Fibroblast of pulmonary artery (primary cell): ENCODE measurements at regions not wholly inside any gene's neighbourhood (a gene's known extent, or its start where the extent isn't known, plus 50 kb on each side); places are given as distances from the start of the nearest gene placed in this dataset.

Experiments
- DNase-seq: peaks from one replicate; pipeline ENCODE4 v3.0.0-alpha.2; 2010; ENCODE audit warnings: low read depth
- H3K4me3 ChIP-seq: replicated peaks from 2 replicates; pipeline ENCODE4 v1.5.1; 2011; ENCODE audit warnings: low read depth, mild to moderate bottlenecking, control low read depth, low read length, moderate library complexity
- CTCF ChIP-seq: IDR thresholded peaks from 2 replicates; pipeline ENCODE4 v1.5.1; 2011; ENCODE audit warnings: mild to moderate bottlenecking, control low read depth, low read length, inconsistent platforms; ENCODE audit errors: missing control alignments

DNA sequence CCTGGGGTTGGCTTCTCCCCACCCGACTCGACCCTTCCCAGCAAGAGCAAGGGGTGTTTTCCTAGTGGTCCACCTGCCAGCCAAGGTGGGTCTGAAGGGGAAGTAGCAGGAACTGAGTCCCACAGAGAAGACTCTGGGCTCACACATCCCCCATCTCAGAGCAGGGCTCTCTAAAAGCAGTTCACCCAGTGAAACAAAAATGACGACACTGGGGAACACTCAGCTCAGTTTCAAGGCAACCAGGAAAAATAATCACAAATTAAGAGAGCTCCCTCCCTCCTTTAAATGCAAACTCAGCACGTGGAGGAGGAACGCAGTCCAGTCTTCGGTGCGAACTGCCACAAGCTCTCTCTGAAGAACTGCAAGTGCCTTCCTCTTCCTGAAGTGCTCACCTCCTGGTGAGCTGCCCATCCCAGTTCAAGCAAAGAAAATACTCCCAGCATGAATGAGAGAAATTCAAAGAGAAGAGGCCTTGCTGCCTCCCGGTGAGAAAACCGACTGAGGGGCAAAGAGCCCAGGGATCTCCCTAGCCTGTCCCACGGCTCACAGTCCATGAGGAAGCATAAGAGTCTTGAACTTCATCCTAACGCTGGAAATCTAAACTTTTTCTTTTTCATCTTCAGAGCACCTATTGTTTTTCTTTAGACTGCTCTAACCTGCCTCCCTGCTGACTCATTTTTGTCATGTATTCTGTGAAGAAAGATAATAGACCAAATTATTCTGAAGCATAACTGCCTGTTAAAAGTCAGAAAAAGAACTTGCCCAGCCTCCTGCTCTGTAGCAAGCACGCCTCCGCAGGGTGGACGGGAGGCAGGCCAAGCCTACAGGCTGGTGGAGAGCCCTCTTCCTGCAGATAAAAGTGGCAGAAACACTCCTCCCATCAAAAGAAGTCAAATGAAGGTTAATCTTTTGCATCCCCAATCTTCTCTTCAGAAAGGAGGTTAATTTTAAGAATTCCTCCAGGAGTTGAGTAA lies 281.4 kb downstream of the HHIPL2 start:
- DNase-seq: no peak
- no peak for TF ChIP-seq CTCF

GRCh38 chr1:222263791-222264190 lies 284.1 kb downstream of the HHIPL2 start:
- TF ChIP-seq CTCF: no peak
- no peak overlapping the region for H3K4me3 ChIP-seq
- DNase-seq: no peak

More for the DNA sequence above, 281.4 kb downstream of the HHIPL2 start:
- no peak overlapping the region for H3K4me3 ChIP-seq

- TF ChIP-seq CTCF: no peak
- DNase-seq: no peak
- no peak overlapping the region for H3K4me3 ChIP-seq
These were observed 290.9 kb downstream of the HHIPL2 start for GRCh38 chr1:222257027-222257426.

DNA sequence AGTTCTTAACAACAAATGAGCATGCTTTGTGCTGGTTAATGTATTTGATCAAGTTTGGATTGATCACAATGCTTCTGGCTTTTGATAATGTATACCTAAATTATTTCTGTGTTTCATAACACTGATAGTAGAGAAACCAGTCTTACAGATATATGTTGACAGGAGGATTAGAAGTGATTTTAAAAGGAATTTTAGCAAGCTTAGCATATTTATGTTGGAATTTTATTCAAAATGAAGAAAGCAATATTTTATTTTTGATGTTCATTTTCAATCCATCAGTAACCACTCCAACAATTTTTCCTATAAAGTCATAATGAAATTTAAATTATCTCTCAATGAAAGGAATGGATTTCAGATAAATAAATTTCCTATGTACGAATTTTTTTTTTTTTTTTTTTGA lies 291.8 kb downstream of the HHIPL2 start:
- DNase-seq: no peak
- TF ChIP-seq CTCF: no peak
- no peak overlapping the region for H3K4me3 ChIP-seq

DNA sequence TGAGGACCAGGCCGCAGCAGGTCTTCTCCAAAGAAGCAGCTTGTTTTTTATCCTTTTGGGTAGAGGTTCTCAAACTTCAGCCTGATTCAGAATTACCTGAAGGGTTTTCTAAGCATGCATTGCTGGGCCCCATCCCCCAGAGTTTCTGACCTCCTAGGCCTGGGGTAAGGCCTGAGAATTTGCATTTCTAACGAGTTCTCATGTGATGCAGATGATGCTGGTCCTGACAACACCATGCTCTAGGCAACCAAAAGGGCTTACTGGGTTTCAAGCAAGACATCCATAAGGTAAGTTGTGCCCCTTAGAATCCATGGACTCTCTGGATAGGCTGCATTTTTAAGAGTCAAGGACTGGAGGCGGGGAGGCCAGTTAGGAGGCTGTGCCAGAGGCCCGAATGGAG lies 295.1 kb downstream of the HHIPL2 start:
- TF ChIP-seq CTCF: no peak
- DNase-seq: no peak
- no peak overlapping the region for H3K4me3 ChIP-seq

GRCh38 chr1:222251847-222252246 lies 296.1 kb downstream of the HHIPL2 start:
- no peak for DNase-seq
- H3K4me3 ChIP-seq: no peak overlapping the region
- TF ChIP-seq CTCF: no peak

DNA sequence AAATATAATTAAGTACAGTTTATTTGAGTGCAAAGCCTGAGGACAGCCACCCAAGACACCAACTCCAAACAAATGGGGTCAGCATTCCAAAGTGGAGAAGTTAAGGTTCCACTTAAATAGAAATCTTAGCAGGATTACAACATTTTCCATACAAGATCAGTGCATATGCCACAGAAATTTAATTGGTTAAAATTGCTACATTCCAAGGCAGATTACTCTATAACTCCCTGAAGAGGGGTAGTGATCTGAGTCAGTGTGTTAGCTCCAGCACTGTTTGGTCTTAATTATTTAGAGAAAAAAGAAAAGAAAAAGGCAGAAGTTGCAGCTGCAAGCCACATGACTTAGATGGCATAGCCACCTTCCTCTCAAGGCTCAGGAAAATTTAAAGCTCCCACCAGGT lies 297.5 kb downstream of the HHIPL2 start:
- H3K4me3 ChIP-seq: no peak overlapping the region
- TF ChIP-seq CTCF: no peak
- no peak for DNase-seq
